GM21381 (cell line): ENCODE measurements at regions not wholly inside any gene's neighbourhood (a gene's known extent, or its start where the extent isn't known, plus 50 kb on each side); places are given as distances from the start of the nearest gene placed in this dataset.
"Not testable (repeated sequence)": the region's sequence is repeated elsewhere in the genome, so short reads cannot be mapped to it uniquely, and the experiment has no call there.

ENCODE experiments used
- ATAC-seq: cut with Tn5 transposase; IDR thresholded peaks from one replicate; pipeline ENCODE4 v1.9.1; 2021; ENCODE audit warnings: mild to moderate bottlenecking, moderate library complexity; ENCODE audit not compliant: unreplicated experiment

- no peak for ATAC-seq
Observed at GRCh38 chr5:125064621-125065438, 318.4 kb upstream of the ZNF608 start.

- ATAC-seq, result no peak
Observed at GRCh38 chr5:125065741-125066140, 319.3 kb upstream of the ZNF608 start.

GRCh38 chr5:125070961-125071360 is 324.5 kb upstream of the ZNF608 start:
- no peak for ATAC-seq

- no peak for ATAC-seq
Observed at GRCh38 chr5:125073090-125073489, 326.7 kb upstream of the ZNF608 start.

- ATAC-seq, result no peak
Observed at GRCh38 chr5:125075567-125075966, 329.1 kb upstream of the ZNF608 start.

- not testable (repeated sequence) for ATAC-seq
Observed at GRCh38 chr5:125079028-125079427, 332.6 kb upstream of the ZNF608 start.

GRCh38 chr5:125081101-125081500 is 334.7 kb upstream of the ZNF608 start:
- ATAC-seq, result no peak

GRCh38 chr5:125083981-125084380 is 337.5 kb upstream of the ZNF608 start:
- ATAC-seq, result no peak

GRCh38 chr5:125085797-125086505 is 339.5 kb upstream of the ZNF608 start:
- no peak for ATAC-seq

- ATAC-seq, result no peak
Observed at GRCh38 chr5:125088522-125089105, 342.2 kb upstream of the ZNF608 start.

GRCh38 chr5:125092138-125092537 is 345.7 kb upstream of the ZNF608 start:
- not testable (repeated sequence) for ATAC-seq

- no peak for ATAC-seq
Observed at GRCh38 chr5:125093776-125094175, 347.3 kb upstream of the ZNF608 start.

GRCh38 chr5:125100342-125100741 is 353.9 kb upstream of the ZNF608 start:
- no peak for ATAC-seq

- no peak for ATAC-seq
Observed at GRCh38 chr5:125100951-125101350, 354.5 kb upstream of the ZNF608 start.

GRCh38 chr5:125103459-125103858 is 357.0 kb upstream of the ZNF608 start:
- no peak for ATAC-seq

GRCh38 chr5:125106271-125106670 is 359.8 kb upstream of the ZNF608 start:
- ATAC-seq, result no peak

- ATAC-seq, result no peak
Observed at GRCh38 chr5:125106881-125107280, 360.4 kb upstream of the ZNF608 start.

GRCh38 chr5:125109293-125109692 is 362.9 kb upstream of the ZNF608 start:
- ATAC-seq, result no peak

- ATAC-seq, result no peak
Observed at GRCh38 chr5:125109816-125110215, 363.4 kb upstream of the ZNF608 start.

GRCh38 chr5:125112196-125112595 is 365.8 kb upstream of the ZNF608 start:
- ATAC-seq, result no peak

GRCh38 chr5:125113328-125113727 is 366.9 kb upstream of the ZNF608 start:
- peak; percentile 83 for ATAC-seq

GRCh38 chr5:125115195-125115525 is 368.7 kb upstream of the ZNF608 start:
- ATAC-seq, result no peak
